Endometrial microvascular endothelial cells (primary cell): ENCODE measurements at regions not wholly inside any gene's neighbourhood (a gene's known extent, or its start where the extent isn't known, plus 50 kb on each side); places are given as distances from the start of the nearest gene placed in this dataset.

Source experiments
- in situ Hi-C: cut with HindIII; loops from 2 replicates; pipeline ENCODE4 v1.10.0; 2017; ENCODE audit warnings: low sequenced_read_pairs, low pct_unique_long_range_greater_than_20kb; ENCODE audit errors: inconsistent ontology term

- in situ Hi-C loops: no loop called here
Observed at GRCh38 chr2:220930271-220931076, 641.6 kb downstream of the EPHA4 start.

- in situ Hi-C loops: no loop called here
Observed at GRCh38 chr2:220931491-220931890, 640.6 kb downstream of the EPHA4 start.

- in situ Hi-C loops: no loop called here
Observed at GRCh38 chr2:220932041-220932440, 640.1 kb downstream of the EPHA4 start.

- in situ Hi-C loops: no loop called here
Observed at GRCh38 chr2:220935789-220936321, 636.2 kb downstream of the EPHA4 start.

GRCh38 chr2:220936641-220937197, 635.4 kb downstream of the EPHA4 start:
- in situ Hi-C loops: no loop called here

- in situ Hi-C loops: no loop called here
Observed at GRCh38 chr2:220937245-220937644, 634.9 kb downstream of the EPHA4 start.

- in situ Hi-C loops: no loop called here
Observed at GRCh38 chr2:220940646-220941045, 631.5 kb downstream of the EPHA4 start.

- in situ Hi-C loops: no loop called here
Observed at GRCh38 chr2:220941683-220942082, 630.4 kb downstream of the EPHA4 start.

GRCh38 chr2:220946552-220946951, 625.6 kb downstream of the EPHA4 start:
- in situ Hi-C loops: no loop called here

GRCh38 chr2:220948579-220948978, 623.5 kb downstream of the EPHA4 start:
- in situ Hi-C loops: no loop called here

GRCh38 chr2:220949466-220949865, 622.6 kb downstream of the EPHA4 start:
- in situ Hi-C loops: no loop called here

GRCh38 chr2:220955776-220956175, 616.3 kb downstream of the EPHA4 start:
- in situ Hi-C loops: no loop called here

GRCh38 chr2:220956429-220956828, 615.7 kb downstream of the EPHA4 start:
- in situ Hi-C loops: no loop called here

GRCh38 chr2:220959391-220959802, 612.7 kb downstream of the EPHA4 start:
- in situ Hi-C loops: no loop called here

- in situ Hi-C loops: no loop called here
Observed at GRCh38 chr2:220961143-220961860, 610.8 kb downstream of the EPHA4 start.

GRCh38 chr2:220962556-220962955, 609.5 kb downstream of the EPHA4 start:
- in situ Hi-C loops: no loop called here

- in situ Hi-C loops: no loop called here
Observed at GRCh38 chr2:220963076-220963475, 609.0 kb downstream of the EPHA4 start.

- in situ Hi-C loops: no loop called here
Observed at GRCh38 chr2:220963930-220964329, 608.2 kb downstream of the EPHA4 start.

- in situ Hi-C loops: no loop called here
Observed at GRCh38 chr2:220966636-220967035, 605.5 kb downstream of the EPHA4 start.

- in situ Hi-C loops: no loop called here
Observed at GRCh38 chr2:220969348-220969747, 602.8 kb downstream of the EPHA4 start.
